HepG2 (cell line): ENCODE measurements at regions not wholly inside any gene's neighbourhood (a gene's known extent, or its start where the extent isn't known, plus 50 kb on each side); places are given as distances from the start of the nearest gene placed in this dataset.

Experiments used
- ATAC-seq: fragments of 200-7000 bp; cut with Tn5 transposase; 3 replicates; pipeline ENCODE4 v1.9.1; 2020; ENCODE audit warnings: mild to moderate bottlenecking, moderate library complexity
- BruUV-seq: library from RNA; stranded (reverse); fragments of 400-500 nt; replicated peaks from 2 replicates; lab custom pipeline; 2021; lab: Mats Ljungman, UMichigan
- CTCF ChIA-PET: fragments of 300-600 bp; formaldehyde crosslinking; extraction: SDS; loops from one replicate; lab custom pipeline; 2021; ENCODE audit warnings: low total read pairs, inconsistent platforms, low intra/inter-chr PET ratio; lab: Yijun Ruan, JAX
- POLR2A ChIA-PET: fragments of 350-600 bp; sonication (Branson Sonifier 250); formaldehyde crosslinking; loops from one replicate; lab custom pipeline; 2020; ENCODE audit warnings: antibody characterized with exemption, inconsistent platforms; lab: Yijun Ruan, JAX
- DNase-seq: peaks from one replicate; pipeline ENCODE4 v3.0.0-alpha.2; 2015; ENCODE audit warnings: low spot score
- FAIRE-seq: peaks from 3 replicates; lab custom pipeline; 2011; peaks lifted over from hg19 to GRCh38; lab: Jason Lieb, UNC
- H2AFZ ChIP-seq: one replicate; pipeline ENCODE4 v1.6.1; 2011; ENCODE audit warnings: low read length, inconsistent platforms
- H3K27ac ChIP-seq: fragments of 300-600 bp; 3 replicates; pipeline ENCODE4 v1.8.0; 2011; ENCODE audit warnings: mixed run types, mild to moderate bottlenecking, mixed read lengths, low read length, inconsistent platforms; ENCODE audit not compliant: insufficient read depth; ENCODE audit errors: extremely low read length
- H3K27me3 ChIP-seq, 2 experiments: fragments of 200-600 bp in 1 of 2; 2 replicates in 1 of 2; 3 replicates in 1 of 2; pipeline versions ENCODE4 v1.6.0 to v1.8.0; 2011; ENCODE audit warnings: low read length in 2 of 2, mild to moderate bottlenecking in 2 of 2, moderate library complexity in 2 of 2, inconsistent platforms in 1 of 2; ENCODE audit not compliant: insufficient read depth in 2 of 2, control insufficient read depth in 1 of 2
- H3K36me3 ChIP-seq, 2 experiments: fragments of 200-600 bp in 1 of 2; replicated peaks in 1 of 2; 2 replicates in 1 of 2; 3 replicates in 1 of 2; pipeline versions ENCODE4 v1.5.1 to v1.8.0; 2011; ENCODE audit warnings: low read length in 2 of 2, inconsistent platforms in 1 of 2; ENCODE audit not compliant: insufficient read depth in 2 of 2, control insufficient read depth in 1 of 2
- H3K4me1 ChIP-seq: 2 replicates; pipeline ENCODE4 v1.5.1; 2012; ENCODE audit warnings: low read length, inconsistent platforms; ENCODE audit not compliant: insufficient read depth
- H3K4me2 ChIP-seq: 2 replicates; pipeline ENCODE4 v1.6.0; 2011; ENCODE audit warnings: low read depth, low read length, inconsistent platforms
- H3K4me3 ChIP-seq, 3 experiments: fragments of 200-600 bp in 1 of 3; sonication (generic), shearing (Covaris generic) in 1 of 3; replicated peaks in 1 of 3; 2 replicates each; pipeline ENCODE4 v1.5.1; 2011 to 2016; ENCODE audit warnings: low read length in 3 of 3, inconsistent platforms in 2 of 3, low read depth in 2 of 3, mild to moderate bottlenecking in 2 of 3, control low read depth in 1 of 3, mixed read lengths in 1 of 3; ENCODE audit not compliant: insufficient read depth in 1 of 3
- H3K79me2 ChIP-seq: one replicate; pipeline ENCODE4 v1.6.1; 2011; ENCODE audit warnings: low read length, inconsistent platforms; ENCODE audit not compliant: insufficient read depth
- H3K9ac ChIP-seq: 2 replicates; pipeline ENCODE4 v1.6.0; 2011; ENCODE audit warnings: mild to moderate bottlenecking, low read depth, low read length, inconsistent platforms; ENCODE audit not compliant: insufficient read depth
- H3K9me3 ChIP-seq: 2 replicates; pipeline ENCODE4 v1.5.1; 2012; ENCODE audit warnings: mild to moderate bottlenecking, low read length
- H4K20me1 ChIP-seq: 2 replicates; pipeline ENCODE4 v1.6.0; 2011; ENCODE audit warnings: inconsistent platforms, mild to moderate bottlenecking, low read length, moderate library complexity; ENCODE audit not compliant: insufficient read depth
- SOX5 ChIP-seq: IDR thresholded peaks from 2 replicates; pipeline ENCODE4 v1.6.1; 2016; ENCODE audit warnings: borderline replicate concordance
- ZNF430 ChIP-seq: sonication (generic); formaldehyde crosslinking; IDR thresholded peaks from 2 replicates; pipeline ENCODE4 v1.9.0; 2021; ENCODE audit warnings: mild to moderate bottlenecking, missing genetic modification reagents
- ZNF83 ChIP-seq: sonication (generic); formaldehyde crosslinking; IDR thresholded peaks from 2 replicates; pipeline ENCODE4 v1.4.0; 2020; ENCODE audit warnings: missing genetic modification reagents, mild to moderate bottlenecking, borderline replicate concordance
- WGBS: methylation state at CpG from one replicate; pipeline ENCODE4 v1.1.6; 2017; ENCODE audit warnings: low lambda C conversion rate; 5-methylcytosine and 5-hydroxymethylcytosine counted together
- in situ Hi-C: cut with HindIII; loops from 2 replicates; pipeline ENCODE4 v1.10.0; 2017; ENCODE audit warnings: low pct_unique_long_range_greater_than_20kb; ENCODE audit not compliant: extremely low pct_ligation_motif_present
- intact Hi-C: fragments of 100-400 bp; cut with micrococcal nuclease; formaldehyde crosslinking; loops from one replicate; pipeline ENCODE4 v1.10.0; 2022; ENCODE audit not compliant: unreplicated experiment
- TF ChIP-seq, protein P1 (sequence below), 2 experiments: sonication (generic) in 1 of 2; formaldehyde crosslinking in 1 of 2; IDR thresholded peaks; 2 replicates each; pipeline versions ENCODE4 v1.4.0 to v1.6.1; 2016 to 2020; ENCODE audit warnings: borderline replicate concordance in 1 of 2, low read depth in 1 of 2, mild to moderate bottlenecking in 1 of 2, missing genetic modification reagents in 1 of 2
- TF ChIP-seq, protein P2 (sequence below): sonication (generic); formaldehyde crosslinking; conservative IDR thresholded peaks from 2 replicates; pipeline ENCODE4 v1.4.0; 2020; ENCODE audit warnings: missing genetic modification reagents
- TF ChIP-seq, protein P3 (sequence below): sonication (generic); formaldehyde crosslinking; IDR thresholded peaks from 2 replicates; pipeline ENCODE4 v1.4.0; 2020; ENCODE audit warnings: low read depth, missing genetic modification reagents

DNA sequence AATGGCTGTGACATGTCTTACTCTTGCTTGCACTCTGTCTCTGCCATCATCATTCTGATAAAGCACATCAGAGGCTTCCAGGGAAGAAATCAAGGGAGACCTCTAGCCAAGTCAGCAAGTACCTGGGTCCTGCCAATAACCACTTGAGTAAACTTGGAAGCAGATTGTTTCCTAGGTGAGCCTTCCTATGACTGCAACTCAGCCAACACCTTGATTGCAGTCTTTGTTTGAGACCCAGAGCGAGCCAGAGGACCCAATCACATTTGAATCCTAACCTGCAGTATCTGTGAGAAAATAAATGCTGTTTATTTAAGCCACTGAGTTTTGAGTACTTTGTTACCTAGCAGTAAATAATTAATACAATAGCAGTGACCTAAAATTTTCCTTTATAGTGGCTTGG is 356.8 kb upstream of the CHD1 start:
- Histone ChIP-seq H3K79me2 (no peaks in the 10 kb centered on the region), H3K9ac (no peak overlapping the region), H3K4me1 (no peaks in the 10 kb centered on the region), H4K20me1 (no peaks in the 10 kb centered on the region), H3K27ac (no peak overlapping the region), H3K4me2 (no peak overlapping the region), H3K4me3 (no peak overlapping the region), H3K9me3 (no peaks in the 10 kb centered on the region), H3K27me3 (no peaks in the 10 kb centered on the region), H3K36me3 (no peaks in the 10 kb centered on the region), H2AFZ (no peak overlapping the region)
- no TSS peak for BruUV-seq
- 0% methylated on average over 1 of the region's 1 CpG for WGBS
- intact Hi-C loops (no loop called here), in situ Hi-C loops (no loop called here)
- FAIRE-seq (no peak), ATAC-seq (no peak), DNase-seq (no peak)
- ChIA-PET CTCF (no interaction called here), POLR2A (no interaction called here)
- TF ChIP-seq ZNF430, result no peak
- TF ChIP-seq, protein P1, sequence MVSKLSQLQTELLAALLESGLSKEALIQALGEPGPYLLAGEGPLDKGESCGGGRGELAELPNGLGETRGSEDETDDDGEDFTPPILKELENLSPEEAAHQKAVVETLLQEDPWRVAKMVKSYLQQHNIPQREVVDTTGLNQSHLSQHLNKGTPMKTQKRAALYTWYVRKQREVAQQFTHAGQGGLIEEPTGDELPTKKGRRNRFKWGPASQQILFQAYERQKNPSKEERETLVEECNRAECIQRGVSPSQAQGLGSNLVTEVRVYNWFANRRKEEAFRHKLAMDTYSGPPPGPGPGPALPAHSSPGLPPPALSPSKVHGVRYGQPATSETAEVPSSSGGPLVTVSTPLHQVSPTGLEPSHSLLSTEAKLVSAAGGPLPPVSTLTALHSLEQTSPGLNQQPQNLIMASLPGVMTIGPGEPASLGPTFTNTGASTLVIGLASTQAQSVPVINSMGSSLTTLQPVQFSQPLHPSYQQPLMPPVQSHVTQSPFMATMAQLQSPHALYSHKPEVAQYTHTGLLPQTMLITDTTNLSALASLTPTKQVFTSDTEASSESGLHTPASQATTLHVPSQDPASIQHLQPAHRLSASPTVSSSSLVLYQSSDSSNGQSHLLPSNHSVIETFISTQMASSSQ (IDR thresholded peaks at IDR 0.05; ENCODE audit: low read depth), result no peak
- TF ChIP-seq, protein P1 (CRISPR knock-in tag; IDR thresholded peaks at IDR 0.05; ENCODE audit: borderline replicate concordance), result no peak
- TF ChIP-seq ZNF83 (CRISPR knock-in tag), result no peak
- TF ChIP-seq, protein P2, sequence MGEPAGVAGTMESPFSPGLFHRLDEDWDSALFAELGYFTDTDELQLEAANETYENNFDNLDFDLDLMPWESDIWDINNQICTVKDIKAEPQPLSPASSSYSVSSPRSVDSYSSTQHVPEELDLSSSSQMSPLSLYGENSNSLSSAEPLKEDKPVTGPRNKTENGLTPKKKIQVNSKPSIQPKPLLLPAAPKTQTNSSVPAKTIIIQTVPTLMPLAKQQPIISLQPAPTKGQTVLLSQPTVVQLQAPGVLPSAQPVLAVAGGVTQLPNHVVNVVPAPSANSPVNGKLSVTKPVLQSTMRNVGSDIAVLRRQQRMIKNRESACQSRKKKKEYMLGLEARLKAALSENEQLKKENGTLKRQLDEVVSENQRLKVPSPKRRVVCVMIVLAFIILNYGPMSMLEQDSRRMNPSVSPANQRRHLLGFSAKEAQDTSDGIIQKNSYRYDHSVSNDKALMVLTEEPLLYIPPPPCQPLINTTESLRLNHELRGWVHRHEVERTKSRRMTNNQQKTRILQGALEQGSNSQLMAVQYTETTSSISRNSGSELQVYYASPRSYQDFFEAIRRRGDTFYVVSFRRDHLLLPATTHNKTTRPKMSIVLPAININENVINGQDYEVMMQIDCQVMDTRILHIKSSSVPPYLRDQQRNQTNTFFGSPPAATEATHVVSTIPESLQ (CRISPR knock-in tag), result no peak
- TF ChIP-seq, protein P3, sequence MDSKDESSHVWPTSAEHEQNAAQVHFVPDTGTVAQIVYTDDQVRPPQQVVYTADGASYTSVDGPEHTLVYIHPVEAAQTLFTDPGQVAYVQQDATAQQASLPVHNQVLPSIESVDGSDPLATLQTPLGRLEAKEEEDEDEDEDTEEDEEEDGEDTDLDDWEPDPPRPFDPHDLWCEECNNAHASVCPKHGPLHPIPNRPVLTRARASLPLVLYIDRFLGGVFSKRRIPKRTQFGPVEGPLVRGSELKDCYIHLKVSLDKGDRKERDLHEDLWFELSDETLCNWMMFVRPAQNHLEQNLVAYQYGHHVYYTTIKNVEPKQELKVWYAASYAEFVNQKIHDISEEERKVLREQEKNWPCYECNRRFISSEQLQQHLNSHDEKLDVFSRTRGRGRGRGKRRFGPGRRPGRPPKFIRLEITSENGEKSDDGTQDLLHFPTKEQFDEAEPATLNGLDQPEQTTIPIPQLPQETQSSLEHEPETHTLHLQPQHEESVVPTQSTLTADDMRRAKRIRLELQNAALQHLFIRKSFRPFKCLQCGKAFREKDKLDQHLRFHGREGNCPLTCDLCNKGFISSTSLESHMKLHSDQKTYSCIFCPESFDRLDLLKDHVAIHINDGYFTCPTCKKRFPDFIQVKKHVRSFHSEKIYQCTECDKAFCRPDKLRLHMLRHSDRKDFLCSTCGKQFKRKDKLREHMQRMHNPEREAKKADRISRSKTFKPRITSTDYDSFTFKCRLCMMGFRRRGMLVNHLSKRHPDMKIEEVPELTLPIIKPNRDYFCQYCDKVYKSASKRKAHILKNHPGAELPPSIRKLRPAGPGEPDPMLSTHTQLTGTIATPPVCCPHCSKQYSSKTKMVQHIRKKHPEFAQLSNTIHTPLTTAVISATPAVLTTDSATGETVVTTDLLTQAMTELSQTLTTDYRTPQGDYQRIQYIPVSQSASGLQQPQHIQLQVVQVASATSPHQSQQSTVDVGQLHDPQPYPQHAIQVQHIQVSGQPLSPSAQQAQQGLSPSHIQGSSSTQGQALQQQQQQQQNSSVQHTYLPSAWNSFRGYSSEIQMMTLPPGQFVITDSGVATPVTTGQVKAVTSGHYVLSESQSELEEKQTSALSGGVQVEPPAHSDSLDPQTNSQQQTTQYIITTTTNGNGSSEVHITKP (CRISPR knock-in tag), result no peak
- TF ChIP-seq SOX5 (CRISPR knock-in tag), result no peak
